ENCODE measurements at regions not wholly inside any gene's neighbourhood (a gene's known extent, or its start where the extent isn't known, plus 50 kb on each side); places are given as distances from the start of the nearest gene placed in this dataset.

- TF ChIP-seq CTCF (IDR thresholded peaks at IDR 0.05 in 2 of 3, conservative IDR thresholded peaks at IDR 0.05 in 1 of 3; ENCODE audit: borderline replicate concordance in 1 of 3, insufficient read depth in 1 of 3, low read depth in 2 of 3, low read length in 2 of 3) (no peak), POLR2A (IDR thresholded peaks at IDR 0.05; ENCODE audit: borderline replicate concordance, extremely low read depth, insufficient read depth, insufficient read length) (no peak), POLR2AphosphoS5 (IDR thresholded peaks at IDR 0.05; ENCODE audit: low read depth, low read length) (no peak), SP1 (IDR thresholded peaks at IDR 0.05; ENCODE audit: low read depth) (no peak), MAX (IDR thresholded peaks at IDR 0.05) (no peak), YY1 (IDR thresholded peaks at IDR 0.05; ENCODE audit: extremely low read depth, insufficient replicate concordance, low read depth, low read length) (no peak), TCF7L2 (IDR thresholded peaks at IDR 0.05; ENCODE audit: borderline replicate concordance, extremely low read depth, insufficient read depth, insufficient read length) (no peak), SIN3A (IDR thresholded peaks at IDR 0.05; ENCODE audit: low read depth) (no peak), RAD21 (IDR thresholded peaks at IDR 0.05; ENCODE audit: low read depth) (no peak), EZH2phosphoT487 (IDR thresholded peaks at IDR 0.05; ENCODE audit: borderline replicate concordance) (no peak)
These were observed 173.8 kb downstream of the EFNB2 start for GRCh38 chr13:106361621-106362020.

All from HCT116 (cell line).